Body of pancreas (tissue), 4 donors: ENCODE measurements at regions not wholly inside any gene's neighbourhood (a gene's known extent, or its start where the extent isn't known, plus 50 kb on each side); places are given as distances from the start of the nearest gene placed in this dataset.

ENCODE experiments used
- CTCF ChIP-seq, 7 experiments: fragments of 450-650 bp in 4 of 7; fragments of 200-600 bp in 3 of 7; sonication (generic) in 3 of 7; IDR thresholded peaks; one replicate each; pipeline ENCODE4 v1.5.1; 2016 to 2019; ENCODE audit warnings: antibody characterized with exemption in 7 of 7
- POLR2A ChIP-seq, 3 donors: fragments of 450-650 bp; IDR thresholded peaks; one replicate each; pipeline ENCODE4 v1.6.1; 2016; ENCODE audit warnings: antibody characterized with exemption in 3 of 3, mild to moderate bottlenecking in 2 of 3

DNA sequence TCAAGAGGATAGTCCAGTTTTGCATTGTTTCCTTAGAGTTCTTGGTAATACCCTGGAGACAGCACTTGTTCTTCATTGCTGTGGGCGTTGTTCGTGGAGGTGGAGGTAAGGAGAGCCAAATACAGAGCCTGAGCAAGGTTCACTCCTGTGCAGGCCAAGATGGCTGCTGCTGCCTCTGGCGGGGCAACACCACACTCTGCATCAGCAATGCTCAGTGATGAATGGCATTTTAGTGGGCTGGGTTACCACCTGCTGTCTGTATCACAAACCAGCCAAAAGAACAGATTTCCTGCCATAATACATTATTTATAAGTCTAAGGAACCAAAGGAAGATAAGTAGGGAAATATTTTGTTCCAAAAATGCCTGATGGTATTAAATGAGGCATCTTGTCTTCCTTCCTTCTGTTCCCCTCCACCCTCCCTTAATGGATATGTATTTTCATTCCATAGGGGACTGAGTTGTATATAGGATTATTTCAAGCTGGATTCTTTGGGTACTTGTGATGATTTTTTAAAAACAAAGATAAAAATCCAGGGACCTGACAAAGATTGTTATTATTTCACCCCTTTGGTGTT is 61.6 kb upstream of the LIMCH1 start:
- TF ChIP-seq CTCF (IDR thresholded peaks at IDR 0.05) (no peak), POLR2A (IDR thresholded peaks at IDR 0.05) (no peak)
